ENCODE measurements at regions not wholly inside any gene's neighbourhood (a gene's known extent, or its start where the extent isn't known, plus 50 kb on each side); places are given as distances from the start of the nearest gene placed in this dataset.

- in situ Hi-C loops (cut with MboI; ENCODE audit: low sequenced_read_pairs) = no loop called here
These were observed 324.4 kb downstream of the PRELID2 start for GRCh38 chr5:145510769-145511168.

- in situ Hi-C loops (cut with MboI; ENCODE audit: low sequenced_read_pairs) = no loop called here
These were observed 324.8 kb downstream of the PRELID2 start for GRCh38 chr5:145510324-145510723.

- in situ Hi-C loops (cut with MboI; ENCODE audit: low sequenced_read_pairs) = no loop called here
These were observed 325.6 kb downstream of the PRELID2 start for GRCh38 chr5:145509336-145510136.

- in situ Hi-C loops (cut with MboI; ENCODE audit: low sequenced_read_pairs) = no loop called here
These were observed 328.8 kb downstream of the PRELID2 start for GRCh38 chr5:145506185-145506850.

GRCh38 chr5:145502906-145503305 lies 332.2 kb downstream of the PRELID2 start:
- in situ Hi-C loops (cut with MboI; ENCODE audit: low sequenced_read_pairs) = no loop called here

- in situ Hi-C loops (cut with MboI; ENCODE audit: low sequenced_read_pairs) = no loop called here
These were observed 334.4 kb downstream of the PRELID2 start for GRCh38 chr5:145500710-145501109.

GRCh38 chr5:145499483-145499882 lies 335.7 kb downstream of the PRELID2 start:
- in situ Hi-C loops (cut with MboI; ENCODE audit: low sequenced_read_pairs) = no loop called here

GRCh38 chr5:145497052-145497451 lies 338.1 kb downstream of the PRELID2 start:
- in situ Hi-C loops (cut with MboI; ENCODE audit: low sequenced_read_pairs) = no loop called here

GRCh38 chr5:145495741-145496140 lies 339.4 kb downstream of the PRELID2 start:
- in situ Hi-C loops (cut with MboI; ENCODE audit: low sequenced_read_pairs) = no loop called here

GRCh38 chr5:145495196-145495595 lies 339.9 kb downstream of the PRELID2 start:
- in situ Hi-C loops (cut with MboI; ENCODE audit: low sequenced_read_pairs) = no loop called here

GRCh38 chr5:145493435-145493834 lies 341.7 kb downstream of the PRELID2 start:
- in situ Hi-C loops (cut with MboI; ENCODE audit: low sequenced_read_pairs) = no loop called here

GRCh38 chr5:145489516-145489915 lies 345.6 kb downstream of the PRELID2 start:
- in situ Hi-C loops (cut with MboI; ENCODE audit: low sequenced_read_pairs) = no loop called here

GRCh38 chr5:145484158-145484557 lies 351.0 kb downstream of the PRELID2 start:
- in situ Hi-C loops (cut with MboI; ENCODE audit: low sequenced_read_pairs) = no loop called here

GRCh38 chr5:145483212-145483611 lies 351.9 kb downstream of the PRELID2 start:
- in situ Hi-C loops (cut with MboI; ENCODE audit: low sequenced_read_pairs) = no loop called here

- in situ Hi-C loops (cut with MboI; ENCODE audit: low sequenced_read_pairs) = no loop called here
These were observed 355.3 kb downstream of the PRELID2 start for GRCh38 chr5:145479857-145480256.

- in situ Hi-C loops (cut with MboI; ENCODE audit: low sequenced_read_pairs) = no loop called here
These were observed 355.9 kb downstream of the PRELID2 start for GRCh38 chr5:145479271-145479670.

- in situ Hi-C loops (cut with MboI; ENCODE audit: low sequenced_read_pairs) = no loop called here
These were observed 356.5 kb downstream of the PRELID2 start for GRCh38 chr5:145478651-145479050.

- in situ Hi-C loops (cut with MboI; ENCODE audit: low sequenced_read_pairs) = no loop called here
These were observed 362.0 kb downstream of the PRELID2 start for GRCh38 chr5:145473042-145473642.

- in situ Hi-C loops (cut with MboI; ENCODE audit: low sequenced_read_pairs) = no loop called here
These were observed 363.1 kb downstream of the PRELID2 start for GRCh38 chr5:145471831-145472612.

GRCh38 chr5:145471026-145471425 lies 364.1 kb downstream of the PRELID2 start:
- in situ Hi-C loops (cut with MboI; ENCODE audit: low sequenced_read_pairs) = no loop called here

GRCh38 chr5:145470396-145470979 lies 364.7 kb downstream of the PRELID2 start:
- in situ Hi-C loops (cut with MboI; ENCODE audit: low sequenced_read_pairs) = no loop called here
